Upper lobe of left lung (tissue), 4 donors: ENCODE measurements at regions not wholly inside any gene's neighbourhood (a gene's known extent, or its start where the extent isn't known, plus 50 kb on each side); places are given as distances from the start of the nearest gene placed in this dataset.

ENCODE experiments used
- EP300 ChIP-seq, 4 donors: sonication (generic); formaldehyde crosslinking; IDR thresholded peaks; one replicate each; pipeline ENCODE4 v1.5.1; 2017; ENCODE audit warnings: antibody characterized with exemption in 4 of 4, control low read depth in 2 of 4
- POLR2AphosphoS5 ChIP-seq, 2 donors: sonication (generic); formaldehyde crosslinking; IDR thresholded peaks; one replicate each; pipeline ENCODE4 v1.5.1; 2017; ENCODE audit warnings: antibody characterized with exemption in 2 of 2

DNA sequence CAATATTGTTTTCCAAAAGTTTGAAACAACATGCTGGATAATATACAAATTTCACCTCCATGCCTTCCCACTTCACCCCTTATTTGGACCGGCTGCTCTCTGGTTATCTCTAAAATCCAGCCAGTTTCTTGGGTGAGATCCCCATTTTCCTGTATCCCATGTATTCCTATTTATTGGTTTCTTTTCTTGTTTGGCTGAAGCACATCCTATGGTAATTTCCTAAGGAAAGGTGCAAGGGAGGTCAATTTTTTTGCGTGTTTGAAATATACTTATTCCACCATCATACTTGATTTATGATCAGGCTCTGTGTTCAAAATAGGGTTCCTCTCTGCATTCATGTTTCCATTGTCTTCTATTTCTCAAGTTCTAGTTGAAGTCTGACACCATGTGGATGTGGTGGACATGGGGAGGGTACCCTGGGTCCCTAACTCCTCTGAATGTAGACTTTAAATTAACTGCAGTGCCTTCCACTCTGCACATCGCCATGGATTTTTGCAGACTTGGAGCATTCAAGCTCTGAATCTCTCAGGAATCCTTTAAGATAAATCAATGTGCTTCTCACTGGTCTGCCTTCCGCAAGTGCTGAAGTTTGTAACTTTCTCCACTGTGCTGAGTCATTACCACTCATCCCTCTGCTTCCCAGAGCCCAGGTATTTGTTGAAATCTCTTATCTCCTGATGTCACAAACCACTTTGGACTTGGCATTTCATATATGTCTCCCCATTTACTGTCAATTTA lies 52.1 kb upstream of the TLE3 start:
- TF ChIP-seq POLR2AphosphoS5 (IDR thresholded peaks at IDR 0.05) (no peak), EP300 (IDR thresholded peaks at IDR 0.05) (no peak)
